ENCODE measurements at regions not wholly inside any gene's neighbourhood (a gene's known extent, or its start where the extent isn't known, plus 50 kb on each side); places are given as distances from the start of the nearest gene placed in this dataset.

- H2AFZ ChIP-seq: no peak overlapping the region
- H3K4me3 ChIP-seq (ENCODE audit: low read depth, low read length): no peak overlapping the region
- no peak overlapping the region for H3K27ac ChIP-seq
- TF ChIP-seq CTCF (IDR thresholded peaks at IDR 0.05): no peak
- no peaks in the 10 kb centered on the region for H3K27me3 ChIP-seq (ENCODE audit: control insufficient read depth, insufficient read depth, low read length)
- H3K79me2 ChIP-seq: no peaks in the 10 kb centered on the region
- H3K9ac ChIP-seq: no peak overlapping the region
- no peaks in the 10 kb centered on the region for H3K4me1 ChIP-seq
- H3K9me3 ChIP-seq (ENCODE audit: control insufficient read depth, low read length): no peaks in the 10 kb centered on the region
- H3K36me3 ChIP-seq (ENCODE audit: control insufficient read depth, insufficient read depth, low read length): no peaks in the 10 kb centered on the region
- no peak overlapping the region for H3K4me2 ChIP-seq (ENCODE audit: low read length)
Observed at GRCh38 chr1:5744341-5744740, 247.9 kb downstream of the NPHP4 start.

GRCh38 chr1:5743435-5744095 lies 248.7 kb downstream of the NPHP4 start:
- no peak for TF ChIP-seq CTCF (IDR thresholded peaks at IDR 0.05)
- H3K79me2 ChIP-seq: no peaks in the 10 kb centered on the region
- H3K9ac ChIP-seq: no peak overlapping the region
- H3K4me2 ChIP-seq (ENCODE audit: low read length): no peak overlapping the region
- no peaks in the 10 kb centered on the region for H3K4me1 ChIP-seq
- H3K4me3 ChIP-seq (ENCODE audit: low read depth, low read length): no peak overlapping the region
- H3K27ac ChIP-seq: no peak overlapping the region
- no peaks in the 10 kb centered on the region for H3K9me3 ChIP-seq (ENCODE audit: control insufficient read depth, low read length)
- no peaks in the 10 kb centered on the region for H3K36me3 ChIP-seq (ENCODE audit: control insufficient read depth, insufficient read depth, low read length)
- no peaks in the 10 kb centered on the region for H3K27me3 ChIP-seq (ENCODE audit: control insufficient read depth, insufficient read depth, low read length)
- no peak overlapping the region for H2AFZ ChIP-seq

- no peaks in the 10 kb centered on the region for H3K27me3 ChIP-seq (ENCODE audit: control insufficient read depth, insufficient read depth, low read length)
- H3K9me3 ChIP-seq (ENCODE audit: control insufficient read depth, low read length): no peaks in the 10 kb centered on the region
- no peaks in the 10 kb centered on the region for H3K4me1 ChIP-seq
- no peak overlapping the region for H3K27ac ChIP-seq
- no peak overlapping the region for H3K4me3 ChIP-seq (ENCODE audit: low read depth, low read length)
- no peak overlapping the region for H3K9ac ChIP-seq
- H2AFZ ChIP-seq: no peak overlapping the region
- H3K36me3 ChIP-seq (ENCODE audit: control insufficient read depth, insufficient read depth, low read length): no peaks in the 10 kb centered on the region
- no peak for TF ChIP-seq CTCF (IDR thresholded peaks at IDR 0.05)
- H3K79me2 ChIP-seq: no peaks in the 10 kb centered on the region
- H3K4me2 ChIP-seq (ENCODE audit: low read length): no peak overlapping the region
Observed at GRCh38 chr1:5742801-5743200, 249.4 kb downstream of the NPHP4 start.

GRCh38 chr1:5742032-5742431 lies 250.2 kb downstream of the NPHP4 start:
- H3K4me1 ChIP-seq: no peaks in the 10 kb centered on the region

More at GRCh38 chr1:5742032-5742431, 250.2 kb downstream of the NPHP4 start:
- Histone ChIP-seq H2AFZ (no peak overlapping the region), H3K9me3 (ENCODE audit: control insufficient read depth, low read length) (no peaks in the 10 kb centered on the region), H3K4me3 (ENCODE audit: low read depth, low read length) (no peak overlapping the region), H3K4me2 (ENCODE audit: low read length) (no peak overlapping the region), H3K79me2 (no peaks in the 10 kb centered on the region), H3K9ac (no peak overlapping the region), H3K27me3 (ENCODE audit: control insufficient read depth, insufficient read depth, low read length) (no peaks in the 10 kb centered on the region), H3K27ac (no peak overlapping the region), H3K36me3 (ENCODE audit: control insufficient read depth, insufficient read depth, low read length) (no peaks in the 10 kb centered on the region)
- no peak for TF ChIP-seq CTCF (IDR thresholded peaks at IDR 0.05)
